Chondrocyte (in vitro differentiated cells): ENCODE measurements at regions not wholly inside any gene's neighbourhood (a gene's known extent, or its start where the extent isn't known, plus 50 kb on each side); places are given as distances from the start of the nearest gene placed in this dataset.
"Not testable (repeated sequence)": the region's sequence is repeated elsewhere in the genome, so short reads cannot be mapped to it uniquely, and the experiment has no call there.

Experiments
- DNase-seq: peaks from one replicate; pipeline ENCODE4 v3.0.0; 2021; ENCODE audit warnings: mixed read lengths, low spot score
- H3K27ac Mint-ChIP-seq: one replicate; pipeline ENCODE4 v1.8.0; 2021; ENCODE audit warnings: mild to moderate bottlenecking, moderate library complexity, mixed read lengths; ENCODE audit not compliant: unreplicated experiment
- H3K27me3 Mint-ChIP-seq: 2 replicates; pipeline ENCODE4 v1.8.0; 2021; ENCODE audit warnings: low read depth, mixed read lengths
- H3K36me3 Mint-ChIP-seq: 2 replicates; pipeline ENCODE4 v1.8.0; 2021; ENCODE audit warnings: low read depth, mixed read lengths
- H3K4me1 Mint-ChIP-seq: 2 replicates; pipeline ENCODE4 v1.8.0; 2021; ENCODE audit warnings: low read depth, mild to moderate bottlenecking, mixed read lengths
- H3K4me3 Mint-ChIP-seq: one replicate; pipeline ENCODE4 v1.8.0; 2021; ENCODE audit warnings: mild to moderate bottlenecking, moderate library complexity, mixed read lengths; ENCODE audit not compliant: unreplicated experiment
- H3K9me3 Mint-ChIP-seq: 2 replicates; pipeline ENCODE4 v1.8.0; 2021; ENCODE audit warnings: low read depth, mixed read lengths
- TF ChIP-seq, protein P1 (sequence below): fragments of 200-600 bp; sonication (generic); IDR thresholded peaks from 2 replicates; pipeline ENCODE4 v1.5.0; 2021; ENCODE audit warnings: antibody characterized with exemption, mild to moderate bottlenecking, moderate library complexity

DNA sequence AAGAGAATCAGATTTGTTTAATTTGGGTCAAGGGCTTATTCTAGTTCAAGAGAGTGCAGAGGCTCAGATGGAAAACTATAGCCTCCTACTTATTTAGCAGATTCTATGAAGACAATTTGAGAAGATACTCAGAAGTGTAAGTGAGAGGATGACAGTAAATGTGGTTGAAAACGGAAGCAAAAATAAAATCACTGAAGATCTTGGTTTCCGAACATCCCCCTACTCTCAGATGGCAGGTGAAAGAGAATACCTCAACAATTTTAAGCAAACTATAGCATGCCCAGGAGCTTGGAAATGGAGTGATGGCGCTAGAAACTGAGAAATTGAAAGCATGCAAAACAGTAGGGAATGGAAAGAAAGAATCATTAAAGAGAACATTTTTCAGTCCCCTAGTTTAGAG is 705.5 kb upstream of the CDH8 start:
- Mint-ChIP-seq H3K4me3 (no peak overlapping the region), H3K36me3 (no peaks in the 10 kb centered on the region), H3K4me1 (no peaks in the 10 kb centered on the region), H3K27ac (no peak overlapping the region), H3K27me3 (no peaks in the 10 kb centered on the region), H3K9me3 (peaks cover 5% of the 10 kb centered on the region)
- TF ChIP-seq, protein P1, sequence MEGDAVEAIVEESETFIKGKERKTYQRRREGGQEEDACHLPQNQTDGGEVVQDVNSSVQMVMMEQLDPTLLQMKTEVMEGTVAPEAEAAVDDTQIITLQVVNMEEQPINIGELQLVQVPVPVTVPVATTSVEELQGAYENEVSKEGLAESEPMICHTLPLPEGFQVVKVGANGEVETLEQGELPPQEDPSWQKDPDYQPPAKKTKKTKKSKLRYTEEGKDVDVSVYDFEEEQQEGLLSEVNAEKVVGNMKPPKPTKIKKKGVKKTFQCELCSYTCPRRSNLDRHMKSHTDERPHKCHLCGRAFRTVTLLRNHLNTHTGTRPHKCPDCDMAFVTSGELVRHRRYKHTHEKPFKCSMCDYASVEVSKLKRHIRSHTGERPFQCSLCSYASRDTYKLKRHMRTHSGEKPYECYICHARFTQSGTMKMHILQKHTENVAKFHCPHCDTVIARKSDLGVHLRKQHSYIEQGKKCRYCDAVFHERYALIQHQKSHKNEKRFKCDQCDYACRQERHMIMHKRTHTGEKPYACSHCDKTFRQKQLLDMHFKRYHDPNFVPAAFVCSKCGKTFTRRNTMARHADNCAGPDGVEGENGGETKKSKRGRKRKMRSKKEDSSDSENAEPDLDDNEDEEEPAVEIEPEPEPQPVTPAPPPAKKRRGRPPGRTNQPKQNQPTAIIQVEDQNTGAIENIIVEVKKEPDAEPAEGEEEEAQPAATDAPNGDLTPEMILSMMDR = no peak
- no peak for DNase-seq

DNA sequence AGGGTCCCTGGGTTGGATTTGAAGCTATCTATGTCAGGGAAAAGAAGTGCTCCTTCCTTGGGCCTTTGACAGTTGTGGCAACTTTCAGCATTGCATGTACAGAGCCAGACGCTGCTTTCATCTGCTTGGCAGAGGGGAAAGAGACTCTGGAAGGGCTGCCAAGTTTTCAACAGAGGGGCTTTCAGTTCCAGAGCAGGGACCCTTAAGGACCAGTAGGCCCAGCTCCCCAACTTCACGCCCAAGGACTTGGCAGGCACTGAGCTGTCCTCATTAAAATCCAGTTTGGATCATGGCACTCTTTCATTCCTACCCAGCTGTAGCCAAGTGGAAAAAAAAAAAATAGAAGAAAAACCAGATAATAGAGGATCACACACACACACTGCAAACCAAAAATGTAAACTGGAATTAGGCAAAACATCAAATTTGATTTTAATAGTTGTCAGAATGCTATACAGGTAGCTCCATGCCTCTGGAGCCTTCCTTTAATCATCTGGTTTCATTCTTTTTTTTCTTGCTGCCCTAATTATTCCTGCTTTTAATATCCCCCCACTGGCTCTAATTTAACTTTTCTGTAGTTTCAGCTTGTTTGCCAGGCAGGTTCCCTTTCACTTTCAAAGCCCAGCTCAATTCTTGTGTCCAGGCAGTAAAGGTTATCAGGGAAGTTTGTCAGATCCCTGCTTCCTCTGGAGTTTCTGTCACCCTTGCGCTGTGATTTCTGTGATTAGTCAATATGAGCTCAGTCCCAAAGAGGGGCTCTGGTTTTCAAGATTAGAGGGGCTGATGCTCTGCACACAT is 702.6 kb upstream of the CDH8 start:
- no peak overlapping the region for H3K4me3 Mint-ChIP-seq
- no peaks in the 10 kb centered on the region for H3K4me1 Mint-ChIP-seq
- no peak overlapping the region for H3K27ac Mint-ChIP-seq
- TF ChIP-seq, protein P1 = no peak
- H3K27me3 Mint-ChIP-seq = no peaks in the 10 kb centered on the region
- DNase-seq = no peak
- H3K36me3 Mint-ChIP-seq = no peaks in the 10 kb centered on the region
- peaks cover 5% of the 10 kb centered on the region for H3K9me3 Mint-ChIP-seq

GRCh38 chr16:62732092-62732491 is 695.9 kb upstream of the CDH8 start:
- no peak overlapping the region for H3K4me3 Mint-ChIP-seq
- H3K27ac Mint-ChIP-seq = no peak overlapping the region
- no peaks in the 10 kb centered on the region for H3K4me1 Mint-ChIP-seq
- H3K9me3 Mint-ChIP-seq = peaks cover 5% of the 10 kb centered on the region
- no peaks in the 10 kb centered on the region for H3K36me3 Mint-ChIP-seq
- TF ChIP-seq, protein P1 = no peak
- H3K27me3 Mint-ChIP-seq = no peaks in the 10 kb centered on the region
- no peak for DNase-seq

DNA sequence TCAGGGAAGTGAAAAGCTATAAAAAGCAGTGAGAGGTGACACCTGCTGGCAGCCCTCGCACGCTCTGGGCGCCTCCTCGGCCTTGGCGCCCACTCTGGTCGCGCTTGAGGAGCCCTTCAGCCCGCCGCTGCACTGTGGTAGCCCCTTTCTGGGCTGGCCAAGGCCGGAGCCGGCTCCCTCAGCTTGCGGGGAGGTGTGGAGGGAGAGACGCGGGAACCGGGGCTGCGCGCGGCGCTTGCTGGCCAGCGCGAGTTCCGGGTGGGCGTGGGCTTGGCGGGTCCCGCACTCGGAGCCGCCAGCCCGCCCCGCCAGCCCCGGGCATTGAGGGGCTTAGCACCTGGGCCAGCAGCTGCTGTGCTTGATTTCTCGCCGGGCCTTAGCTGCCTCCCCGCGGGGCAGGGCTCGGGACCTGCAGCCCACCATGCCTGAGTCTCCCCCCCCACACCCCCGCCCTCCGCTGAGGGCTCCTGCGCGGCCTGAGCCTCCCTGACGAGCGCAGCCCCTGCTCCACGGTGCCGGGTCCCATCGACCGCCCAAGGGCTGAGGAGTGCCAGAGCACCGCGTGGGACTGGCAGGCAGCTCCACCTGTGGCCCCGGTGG is 688.5 kb upstream of the CDH8 start:
- not testable (repeated sequence) for H3K27me3 Mint-ChIP-seq, H3K36me3 Mint-ChIP-seq, DNase-seq, H3K27ac Mint-ChIP-seq, H3K4me3 Mint-ChIP-seq, H3K4me1 Mint-ChIP-seq
- H3K9me3 Mint-ChIP-seq = peaks cover 24% of the 10 kb centered on the region

- Mint-ChIP-seq H3K4me3 (no peak overlapping the region), H3K27ac (no peak overlapping the region), H3K4me1 (no peaks in the 10 kb centered on the region), H3K36me3 (no peaks in the 10 kb centered on the region), H3K9me3 (peaks cover 28% of the 10 kb centered on the region), H3K27me3 (no peaks in the 10 kb centered on the region)
- TF ChIP-seq, protein P1 = no peak
- no peak for DNase-seq
Observed at GRCh38 chr16:62720651-62721050, 684.4 kb upstream of the CDH8 start.
